ENCODE measurements at regions not wholly inside any gene's neighbourhood (a gene's known extent, or its start where the extent isn't known, plus 50 kb on each side); places are given as distances from the start of the nearest gene placed in this dataset.
"Not testable (repeated sequence)": the region's sequence is repeated elsewhere in the genome, so short reads cannot be mapped to it uniquely, and the experiment has no call there.

GRCh38 chr14:105850853-105851581, 324.6 kb downstream of the TMEM121 start:
- DNase-seq, result no peak

- no peak for DNase-seq
These were observed 325.5 kb downstream of the TMEM121 start for GRCh38 chr14:105851716-105852377.

GRCh38 chr14:105852378-105853088, 326.1 kb downstream of the TMEM121 start:
- no peak for DNase-seq

- no peak for DNase-seq
These were observed 326.9 kb downstream of the TMEM121 start for GRCh38 chr14:105853089-105853906.

GRCh38 chr14:105853907-105854599, 327.7 kb downstream of the TMEM121 start:
- no peak for DNase-seq

GRCh38 chr14:105854600-105855245, 328.3 kb downstream of the TMEM121 start:
- DNase-seq, result no peak

GRCh38 chr14:105855246-105855892, 329.0 kb downstream of the TMEM121 start:
- no peak for DNase-seq

- DNase-seq, result no peak
These were observed 329.7 kb downstream of the TMEM121 start for GRCh38 chr14:105855893-105856675.

GRCh38 chr14:105856676-105857219, 330.4 kb downstream of the TMEM121 start:
- DNase-seq, result no peak

- DNase-seq, result no peak
These were observed 330.9 kb downstream of the TMEM121 start for GRCh38 chr14:105857220-105857825.

- no peak for DNase-seq
These were observed 331.7 kb downstream of the TMEM121 start for GRCh38 chr14:105857826-105858675.

- no peak for DNase-seq
These were observed 332.3 kb downstream of the TMEM121 start for GRCh38 chr14:105858676-105859025.

- DNase-seq, result not testable (repeated sequence)
These were observed 332.8 kb downstream of the TMEM121 start for GRCh38 chr14:105859073-105859716.

GRCh38 chr14:105859717-105860614, 333.6 kb downstream of the TMEM121 start:
- DNase-seq, result no peak

- DNase-seq, result no peak
These were observed 334.5 kb downstream of the TMEM121 start for GRCh38 chr14:105860615-105861580.

GRCh38 chr14:105861985-105862465, 335.6 kb downstream of the TMEM121 start:
- DNase-seq, result no peak

Measured in GF-D8 (cell line).